WTC11 (cell line): ENCODE measurements at regions not wholly inside any gene's neighbourhood (a gene's known extent, or its start where the extent isn't known, plus 50 kb on each side); places are given as distances from the start of the nearest gene placed in this dataset.

Experiments
- ATAC-seq: fragments of 200-7000 bp; cut with Tn5 transposase; 2 replicates; pipeline ENCODE4 v1.10.0; 2021; ENCODE audit warnings: mild to moderate bottlenecking, moderate library complexity
- CTCF ChIA-PET: fragments of 300-600 bp; sonication (Branson Sonifier 250); formaldehyde crosslinking; loops from one replicate; lab custom pipeline; 2021; ENCODE audit warnings: antibody characterized with exemption; lab: Charles Lee
- POLR2A ChIA-PET: fragments of 350-600 bp; sonication (Branson Sonifier 250); formaldehyde crosslinking; loops from one replicate; lab custom pipeline; 2021; ENCODE audit warnings: antibody characterized with exemption; lab: Charles Lee
- DNase-seq: peaks from one replicate; pipeline ENCODE4 v3.0.0; 2021; ENCODE audit warnings: low spot score
- H3K27ac Mint-ChIP-seq: 2 replicates; pipeline ENCODE4 v1.8.0; 2021; ENCODE audit warnings: mixed read lengths
- H3K27me3 Mint-ChIP-seq: 2 replicates; pipeline ENCODE4 v1.8.0; 2021; ENCODE audit warnings: low read depth, mild to moderate bottlenecking, moderate library complexity, mixed read lengths
- H3K36me3 Mint-ChIP-seq: 2 replicates; pipeline ENCODE4 v1.8.0; 2021; ENCODE audit warnings: mixed read lengths
- H3K4me1 Mint-ChIP-seq: 2 replicates; pipeline ENCODE4 v1.8.0; 2022; ENCODE audit warnings: mixed read lengths
- H3K4me3 Mint-ChIP-seq: 2 replicates; pipeline ENCODE4 v1.8.0; 2021; ENCODE audit warnings: mild to moderate bottlenecking, moderate library complexity, mixed read lengths
- H3K9me3 Mint-ChIP-seq: 2 replicates; pipeline ENCODE4 v1.8.0; 2021; ENCODE audit warnings: mixed read lengths
- AFF4 ChIP-seq: sonication (generic); formaldehyde crosslinking; IDR thresholded peaks from 2 replicates; pipeline ENCODE4 v1.8.1; 2023; ENCODE audit warnings: mild to moderate bottlenecking, missing genetic modification reagents, borderline replicate concordance
- KAT7 ChIP-seq: sonication (generic); formaldehyde crosslinking; IDR thresholded peaks from 2 replicates; pipeline ENCODE4 v1.8.1; 2023; ENCODE audit warnings: missing genetic modification reagents, mild to moderate bottlenecking, borderline replicate concordance
- NFATC4 ChIP-seq: fragments of 250-450 bp; sonication (Bioruptor Pico); IDR thresholded peaks from 2 replicates; pipeline ENCODE4 v1.9.0; 2021; ENCODE audit warnings: mild to moderate bottlenecking
- NR1H2 ChIP-seq: sonication (generic); formaldehyde crosslinking; IDR thresholded peaks from 2 replicates; pipeline ENCODE4 v1.9.0; 2021; ENCODE audit warnings: mild to moderate bottlenecking, moderate library complexity, missing genetic modification reagents
- ZNF121 ChIP-seq: sonication (generic); formaldehyde crosslinking; IDR thresholded peaks from 2 replicates; pipeline ENCODE4 v1.8.0; 2023; ENCODE audit warnings: missing genetic modification reagents
- ZNF138 ChIP-seq: sonication (generic); formaldehyde crosslinking; conservative IDR thresholded peaks from 2 replicates; pipeline ENCODE4 v1.8.1; 2022; ENCODE audit warnings: mild to moderate bottlenecking, moderate library complexity, missing genetic modification reagents
- ZNF263 ChIP-seq: sonication (generic); formaldehyde crosslinking; IDR thresholded peaks from 2 replicates; pipeline ENCODE4 v1.8.1; 2022; ENCODE audit warnings: low read depth, mild to moderate bottlenecking, moderate library complexity, missing genetic modification reagents
- ZNF396 ChIP-seq: fragments of 250-450 bp; sonication (Bioruptor Pico); IDR thresholded peaks from 2 replicates; pipeline ENCODE4 v1.8.0; 2021; ENCODE audit warnings: mild to moderate bottlenecking, moderate library complexity, borderline replicate concordance
- ZNF416 ChIP-seq: fragments of 250-450 bp; sonication (Bioruptor Pico); IDR thresholded peaks from 2 replicates; pipeline ENCODE4 v1.9.0; 2021; ENCODE audit warnings: mild to moderate bottlenecking, inconsistent platforms
- ZNF671 ChIP-seq: fragments of 250-450 bp; sonication (Bioruptor Pico); IDR thresholded peaks from 2 replicates; pipeline ENCODE4 v1.8.0; 2021; ENCODE audit warnings: mild to moderate bottlenecking
- TF ChIP-seq, protein P1 (sequence below): sonication (generic); formaldehyde crosslinking; IDR thresholded peaks from 2 replicates; pipeline ENCODE4 v1.8.1; 2023; ENCODE audit warnings: mild to moderate bottlenecking, moderate library complexity, missing genetic modification reagents
- TF ChIP-seq, protein P2 (sequence below): sonication (generic); formaldehyde crosslinking; IDR thresholded peaks from 2 replicates; pipeline ENCODE4 v1.8.1; 2022; ENCODE audit warnings: low read depth, mild to moderate bottlenecking, moderate library complexity, missing genetic modification reagents, borderline replicate concordance
- TF ChIP-seq, protein P3 (sequence below): sonication (generic); formaldehyde crosslinking; IDR thresholded peaks from 2 replicates; pipeline ENCODE4 v1.8.0; 2022; ENCODE audit warnings: mild to moderate bottlenecking, missing genetic modification reagents
- TF ChIP-seq, protein P4 (sequence below): sonication (generic); formaldehyde crosslinking; conservative IDR thresholded peaks from 2 replicates; pipeline ENCODE4 v1.8.1; 2022; ENCODE audit warnings: mild to moderate bottlenecking, missing genetic modification reagents
- TF ChIP-seq, protein P5 (sequence below): fragments of 250-450 bp; sonication (Bioruptor Pico); IDR thresholded peaks from 2 replicates; pipeline ENCODE4 v2.1.2; 2022; ENCODE audit warnings: mild to moderate bottlenecking, moderate library complexity
- TF ChIP-seq, protein P6 (sequence below): sonication (generic); formaldehyde crosslinking; IDR thresholded peaks from 2 replicates; pipeline ENCODE4 v1.8.0; 2022; ENCODE audit warnings: mild to moderate bottlenecking, missing genetic modification reagents

DNA sequence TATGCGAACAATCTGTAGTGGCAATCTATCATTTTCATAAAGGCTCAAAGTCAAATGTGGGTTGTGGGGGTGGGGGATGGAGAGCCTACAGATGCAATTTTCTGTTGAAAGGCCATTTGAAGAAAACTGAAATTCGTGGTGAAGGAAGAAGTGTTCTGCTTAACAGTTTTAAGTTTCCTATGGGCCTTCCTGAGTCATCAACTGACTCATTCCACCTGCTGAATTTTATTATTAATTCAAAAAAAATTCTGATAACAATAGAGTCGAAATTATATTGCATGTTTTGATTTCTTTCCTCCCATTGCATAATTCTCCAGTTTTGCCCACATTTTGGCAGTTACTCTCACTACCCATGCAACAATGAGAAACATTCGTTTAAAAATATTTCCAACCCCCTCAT lies 622.3 kb upstream of the ARID1B start:
- TF ChIP-seq ZNF138 (no peak), ZNF121 (no peak)
- no peak for ATAC-seq
- no peak overlapping the region for H3K27ac Mint-ChIP-seq
- H3K36me3 Mint-ChIP-seq: no peaks in the 10 kb centered on the region
- POLR2A ChIA-PET: no interaction called here
- no peak overlapping the region for H3K4me3 Mint-ChIP-seq
- DNase-seq: no peak
- H3K9me3 Mint-ChIP-seq: peaks cover 11% of the 10 kb centered on the region
- H3K27me3 Mint-ChIP-seq: no peaks in the 10 kb centered on the region
- CTCF ChIA-PET: interaction anchor here (0.6 kb wide), 1 partner anchor 205 kb away, joined by 3 read pairs; no protein-coding TSS in a partner anchor
- H3K4me1 Mint-ChIP-seq: no peaks in the 10 kb centered on the region

GRCh38 chr6:156150391-156150790 lies 626.8 kb upstream of the ARID1B start:
- H3K27ac Mint-ChIP-seq: no peak overlapping the region

DNA sequence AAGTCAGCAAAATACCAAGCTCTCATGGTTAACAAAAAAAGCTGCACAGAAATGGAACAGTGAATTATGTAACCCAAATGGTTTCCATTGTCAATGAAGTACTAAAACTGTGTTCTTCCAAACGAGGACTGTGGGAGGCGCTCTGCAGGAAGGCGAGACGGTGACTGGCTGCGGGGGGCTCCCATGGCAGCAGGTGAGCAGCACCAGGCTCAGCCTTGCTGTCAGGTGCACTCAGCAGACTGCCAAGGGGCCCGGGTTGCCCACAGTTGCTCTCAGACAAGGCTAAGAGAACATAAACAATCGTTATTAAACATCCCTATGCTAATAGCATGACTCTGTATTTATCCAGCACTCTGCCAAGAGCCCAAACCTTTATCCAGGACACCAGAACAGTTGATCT lies 630.3 kb upstream of the ARID1B start:
- ATAC-seq (no peak), DNase-seq (peak; percentile 20)
- Mint-ChIP-seq H3K9me3 (peaks cover 37% of the 10 kb centered on the region), H3K27ac (no peak overlapping the region), H3K4me3 (no peak overlapping the region), H3K36me3 (peaks cover 13% of the 10 kb centered on the region), H3K27me3 (no peaks in the 10 kb centered on the region), H3K4me1 (0 out of 2 replicates have a peak, but pooled peaks cover 4% of the 10 kb centered on the region)
- CTCF ChIA-PET: no interaction called here
- POLR2A ChIA-PET: no interaction called here
- TF ChIP-seq, protein P1, sequence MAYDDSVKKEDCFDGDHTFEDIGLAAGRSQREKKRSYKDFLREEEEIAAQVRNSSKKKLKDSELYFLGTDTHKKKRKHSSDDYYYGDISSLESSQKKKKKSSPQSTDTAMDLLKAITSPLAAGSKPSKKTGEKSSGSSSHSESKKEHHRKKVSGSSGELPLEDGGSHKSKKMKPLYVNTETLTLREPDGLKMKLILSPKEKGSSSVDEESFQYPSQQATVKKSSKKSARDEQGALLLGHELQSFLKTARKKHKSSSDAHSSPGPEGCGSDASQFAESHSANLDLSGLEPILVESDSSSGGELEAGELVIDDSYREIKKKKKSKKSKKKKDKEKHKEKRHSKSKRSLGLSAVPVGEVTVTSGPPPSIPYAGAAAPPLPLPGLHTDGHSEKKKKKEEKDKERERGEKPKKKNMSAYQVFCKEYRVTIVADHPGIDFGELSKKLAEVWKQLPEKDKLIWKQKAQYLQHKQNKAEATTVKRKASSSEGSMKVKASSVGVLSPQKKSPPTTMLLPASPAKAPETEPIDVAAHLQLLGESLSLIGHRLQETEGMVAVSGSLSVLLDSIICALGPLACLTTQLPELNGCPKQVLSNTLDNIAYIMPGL: no peak
- TF ChIP-seq, protein P2, sequence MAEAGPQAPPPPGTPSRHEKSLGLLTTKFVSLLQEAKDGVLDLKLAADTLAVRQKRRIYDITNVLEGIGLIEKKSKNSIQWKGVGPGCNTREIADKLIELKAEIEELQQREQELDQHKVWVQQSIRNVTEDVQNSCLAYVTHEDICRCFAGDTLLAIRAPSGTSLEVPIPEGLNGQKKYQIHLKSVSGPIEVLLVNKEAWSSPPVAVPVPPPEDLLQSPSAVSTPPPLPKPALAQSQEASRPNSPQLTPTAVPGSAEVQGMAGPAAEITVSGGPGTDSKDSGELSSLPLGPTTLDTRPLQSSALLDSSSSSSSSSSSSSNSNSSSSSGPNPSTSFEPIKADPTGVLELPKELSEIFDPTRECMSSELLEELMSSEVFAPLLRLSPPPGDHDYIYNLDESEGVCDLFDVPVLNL (CRISPR knock-in tag): no peak
- TF ChIP-seq, protein P3, sequence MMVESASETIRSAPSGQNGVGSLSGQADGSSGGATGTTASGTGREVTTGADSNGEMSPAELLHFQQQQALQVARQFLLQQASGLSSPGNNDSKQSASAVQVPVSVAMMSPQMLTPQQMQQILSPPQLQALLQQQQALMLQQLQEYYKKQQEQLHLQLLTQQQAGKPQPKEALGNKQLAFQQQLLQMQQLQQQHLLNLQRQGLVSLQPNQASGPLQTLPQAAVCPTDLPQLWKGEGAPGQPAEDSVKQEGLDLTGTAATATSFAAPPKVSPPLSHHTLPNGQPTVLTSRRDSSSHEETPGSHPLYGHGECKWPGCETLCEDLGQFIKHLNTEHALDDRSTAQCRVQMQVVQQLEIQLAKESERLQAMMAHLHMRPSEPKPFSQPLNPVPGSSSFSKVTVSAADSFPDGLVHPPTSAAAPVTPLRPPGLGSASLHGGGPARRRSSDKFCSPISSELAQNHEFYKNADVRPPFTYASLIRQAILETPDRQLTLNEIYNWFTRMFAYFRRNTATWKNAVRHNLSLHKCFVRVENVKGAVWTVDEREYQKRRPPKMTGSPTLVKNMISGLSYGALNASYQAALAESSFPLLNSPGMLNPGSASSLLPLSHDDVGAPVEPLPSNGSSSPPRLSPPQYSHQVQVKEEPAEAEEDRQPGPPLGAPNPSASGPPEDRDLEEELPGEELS (CRISPR knock-in tag): no peak
- no peak for TF ChIP-seq ZNF416 (CRISPR knock-in tag)
- TF ChIP-seq, protein P4, sequence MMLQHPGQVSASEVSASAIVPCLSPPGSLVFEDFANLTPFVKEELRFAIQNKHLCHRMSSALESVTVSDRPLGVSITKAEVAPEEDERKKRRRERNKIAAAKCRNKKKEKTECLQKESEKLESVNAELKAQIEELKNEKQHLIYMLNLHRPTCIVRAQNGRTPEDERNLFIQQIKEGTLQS: no peak

More at GRCh38 chr6:156150391-156150790, 626.8 kb upstream of the ARID1B start:
- TF ChIP-seq ZNF671 (CRISPR knock-in tag) (no peak), NR1H2 (CRISPR knock-in tag) (no peak), NFATC4 (CRISPR knock-in tag) (no peak), AFF4 (CRISPR knock-in tag) (no peak), ZNF263 (CRISPR knock-in tag) (no peak), ZNF138 (no peak), ZNF396 (CRISPR knock-in tag) (no peak), KAT7 (CRISPR knock-in tag) (no peak)
- TF ChIP-seq, protein P5, sequence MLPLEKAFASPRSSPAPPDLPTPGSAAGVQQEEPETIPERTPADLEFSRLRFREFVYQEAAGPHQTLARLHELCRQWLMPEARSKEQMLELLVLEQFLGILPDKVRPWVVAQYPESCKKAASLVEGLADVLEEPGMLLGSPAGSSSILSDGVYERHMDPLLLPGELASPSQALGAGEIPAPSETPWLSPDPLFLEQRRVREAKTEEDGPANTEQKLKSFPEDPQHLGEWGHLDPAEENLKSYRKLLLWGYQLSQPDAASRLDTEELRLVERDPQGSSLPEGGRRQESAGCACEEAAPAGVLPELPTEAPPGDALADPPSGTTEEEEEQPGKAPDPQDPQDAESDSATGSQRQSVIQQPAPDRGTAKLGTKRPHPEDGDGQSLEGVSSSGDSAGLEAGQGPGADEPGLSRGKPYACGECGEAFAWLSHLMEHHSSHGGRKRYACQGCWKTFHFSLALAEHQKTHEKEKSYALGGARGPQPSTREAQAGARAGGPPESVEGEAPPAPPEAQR (CRISPR knock-in tag): no peak
- TF ChIP-seq, protein P6, sequence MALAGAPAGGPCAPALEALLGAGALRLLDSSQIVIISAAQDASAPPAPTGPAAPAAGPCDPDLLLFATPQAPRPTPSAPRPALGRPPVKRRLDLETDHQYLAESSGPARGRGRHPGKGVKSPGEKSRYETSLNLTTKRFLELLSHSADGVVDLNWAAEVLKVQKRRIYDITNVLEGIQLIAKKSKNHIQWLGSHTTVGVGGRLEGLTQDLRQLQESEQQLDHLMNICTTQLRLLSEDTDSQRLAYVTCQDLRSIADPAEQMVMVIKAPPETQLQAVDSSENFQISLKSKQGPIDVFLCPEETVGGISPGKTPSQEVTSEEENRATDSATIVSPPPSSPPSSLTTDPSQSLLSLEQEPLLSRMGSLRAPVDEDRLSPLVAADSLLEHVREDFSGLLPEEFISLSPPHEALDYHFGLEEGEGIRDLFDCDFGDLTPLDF (CRISPR knock-in tag): no peak
- TF ChIP-seq, protein P4: no peak
- TF ChIP-seq, all 79 proteins: peak for 0
- Mint-ChIP-seq H3K9me3 (peaks cover 17% of the 10 kb centered on the region), H3K36me3 (no peaks in the 10 kb centered on the region), H3K4me1 (0 out of 2 replicates have a peak, but pooled peaks cover 4% of the 10 kb centered on the region), H3K27me3 (no peaks in the 10 kb centered on the region), H3K4me3 (no peak overlapping the region)
- POLR2A ChIA-PET: no interaction called here
- ATAC-seq (no peak), DNase-seq (no peak)
- CTCF ChIA-PET: no interaction called here
